ENCODE measurements at regions not wholly inside any gene's neighbourhood (a gene's known extent, or its start where the extent isn't known, plus 50 kb on each side); places are given as distances from the start of the nearest gene placed in this dataset.

DNA sequence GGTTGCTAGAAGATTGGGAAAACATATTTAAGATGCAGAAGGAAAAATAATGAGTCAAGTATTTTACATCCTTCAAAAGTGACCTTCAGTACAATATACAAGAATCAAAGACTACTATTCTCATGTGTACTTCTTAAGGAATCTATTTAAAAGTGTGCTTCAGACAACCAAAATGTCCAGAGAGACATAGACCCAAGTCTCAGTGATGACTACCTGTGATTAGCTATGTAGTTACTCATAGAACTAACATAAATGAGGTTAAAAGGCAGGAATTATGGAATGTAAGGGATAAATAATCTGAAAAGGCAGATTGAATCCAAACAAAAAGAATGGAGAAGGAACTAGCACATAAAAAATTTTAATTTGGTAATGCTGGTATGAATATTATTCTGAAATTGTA lies 634.7 kb upstream of the FAM241A start:
- no peaks in the 10 kb centered on the region for H3K9me3 ChIP-seq (ENCODE audit: insufficient read depth, low read length)
- no peaks in the 10 kb centered on the region for H3K4me1 ChIP-seq (ENCODE audit: insufficient read depth, insufficient read length)
- TF ChIP-seq ZNF274 (IDR thresholded peaks at IDR 0.05; ENCODE audit: low read depth, low read length), result no peak
- no peak for TF ChIP-seq YY1 (IDR thresholded peaks at IDR 0.05; ENCODE audit: insufficient read depth, insufficient read length)
- TF ChIP-seq SUZ12 (IDR thresholded peaks at IDR 0.05; ENCODE audit: extremely low read depth, insufficient read depth, insufficient read length), result no peak
- no peaks in the 10 kb centered on the region for H3K36me3 ChIP-seq (ENCODE audit: insufficient read depth, insufficient read length, low read length)
- no peak overlapping the region for H3K4me3 ChIP-seq (ENCODE audit: insufficient read length, low read depth)
- no peak for DNase-seq (ENCODE audit: low read depth, low spot score)
- no peak overlapping the region for H3K9ac ChIP-seq (ENCODE audit: insufficient read length, low read depth)
- no peaks in the 10 kb centered on the region for H3K27me3 ChIP-seq (ENCODE audit: insufficient read depth, insufficient read length)

DNA sequence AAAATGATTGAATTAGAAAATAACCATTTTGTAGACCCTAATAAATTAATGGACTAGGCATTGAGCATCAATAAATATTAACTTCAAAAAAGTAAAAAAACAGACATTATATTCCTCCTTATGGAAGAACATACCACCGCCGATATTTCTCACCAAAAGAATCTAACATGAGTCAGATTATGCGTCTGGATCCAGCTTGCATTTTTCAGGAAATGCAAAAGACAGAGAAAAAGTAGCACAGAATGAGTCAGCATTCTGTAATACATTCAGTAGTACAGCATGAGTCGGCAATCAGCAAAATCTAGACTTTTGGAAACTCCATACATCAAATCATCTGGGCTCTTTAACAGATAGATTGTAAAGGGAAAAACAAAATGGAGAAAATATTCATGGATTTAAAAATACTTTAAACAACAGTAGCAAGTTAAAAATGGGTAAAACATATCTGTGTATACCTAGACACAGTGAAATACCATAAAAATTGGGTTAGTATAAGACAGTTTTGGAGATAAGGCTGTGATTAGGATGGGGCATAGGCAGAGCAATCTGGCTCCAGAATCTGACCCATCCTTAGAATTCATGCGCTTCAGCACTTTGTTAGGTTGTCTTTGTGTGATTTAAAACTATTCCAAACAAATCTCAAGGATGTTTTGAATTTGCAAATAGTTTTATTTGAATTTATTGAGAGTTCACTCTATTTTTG lies 633.0 kb upstream of the FAM241A start:
- no peak for DNase-seq (ENCODE audit: low read depth, low spot score)
- Histone ChIP-seq H3K36me3 (ENCODE audit: insufficient read depth, insufficient read length, low read length) (no peaks in the 10 kb centered on the region), H3K9me3 (ENCODE audit: insufficient read depth, low read length) (no peaks in the 10 kb centered on the region), H3K27me3 (ENCODE audit: insufficient read depth, insufficient read length) (no peaks in the 10 kb centered on the region), H3K4me3 (ENCODE audit: insufficient read length, low read depth) (no peak overlapping the region), H3K4me1 (ENCODE audit: insufficient read depth, insufficient read length) (no peaks in the 10 kb centered on the region), H3K9ac (ENCODE audit: insufficient read length, low read depth) (no peak overlapping the region)
- no peak for TF ChIP-seq YY1 (IDR thresholded peaks at IDR 0.05; ENCODE audit: insufficient read depth, insufficient read length)
- TF ChIP-seq ZNF274 (IDR thresholded peaks at IDR 0.05; ENCODE audit: low read depth, low read length), result no peak
- no peak for TF ChIP-seq SUZ12 (IDR thresholded peaks at IDR 0.05; ENCODE audit: extremely low read depth, insufficient read depth, insufficient read length)

DNA sequence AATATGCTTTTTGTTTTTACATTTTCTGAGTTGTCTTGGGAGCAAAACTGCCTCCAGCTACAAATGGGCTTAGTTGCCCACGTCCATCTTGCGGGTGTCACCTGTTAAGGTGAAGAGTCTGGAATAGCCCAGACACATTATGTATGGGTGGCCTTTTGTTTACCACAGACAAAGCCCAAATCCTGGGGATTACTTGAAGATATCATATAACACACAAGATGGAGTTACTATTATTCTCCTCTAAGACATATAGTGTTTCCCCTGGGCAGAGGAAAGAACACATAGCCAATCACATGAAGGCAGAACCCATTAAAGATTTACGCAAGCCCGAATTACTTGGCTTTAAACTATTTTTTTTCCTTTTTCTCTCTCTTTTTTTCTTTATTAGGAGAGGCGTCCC lies 625.6 kb upstream of the FAM241A start:
- TF ChIP-seq SUZ12 (IDR thresholded peaks at IDR 0.05; ENCODE audit: extremely low read depth, insufficient read depth, insufficient read length), result no peak
- Histone ChIP-seq H3K9ac (ENCODE audit: insufficient read length, low read depth) (no peak overlapping the region), H3K9me3 (ENCODE audit: insufficient read depth, low read length) (no peaks in the 10 kb centered on the region), H3K4me3 (ENCODE audit: insufficient read length, low read depth) (no peak overlapping the region), H3K36me3 (ENCODE audit: insufficient read depth, insufficient read length, low read length) (no peaks in the 10 kb centered on the region), H3K27me3 (ENCODE audit: insufficient read depth, insufficient read length) (no peaks in the 10 kb centered on the region), H3K4me1 (ENCODE audit: insufficient read depth, insufficient read length) (no peaks in the 10 kb centered on the region)
- no peak for DNase-seq (ENCODE audit: low read depth, low spot score)

DNA sequence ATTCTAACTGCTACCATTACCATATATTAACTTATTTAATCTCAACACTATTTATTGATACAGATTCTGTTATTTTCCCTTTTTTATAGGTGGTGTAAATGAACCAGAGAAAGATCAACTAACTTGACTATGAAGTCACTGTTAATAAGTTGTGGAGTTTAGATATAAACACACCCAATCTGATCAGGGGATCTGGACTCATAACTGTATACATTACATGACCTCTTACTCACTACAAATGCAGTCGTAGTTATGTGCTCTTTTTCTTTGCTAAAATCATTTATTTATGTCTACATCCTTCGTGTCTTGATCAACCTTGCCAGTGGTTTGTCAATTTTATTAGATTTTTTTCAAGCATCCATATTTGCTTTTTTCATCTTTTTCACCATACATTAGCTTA lies 614.8 kb upstream of the FAM241A start:
- Histone ChIP-seq H3K36me3 (ENCODE audit: insufficient read depth, insufficient read length, low read length) (no peaks in the 10 kb centered on the region), H3K4me3 (ENCODE audit: insufficient read length, low read depth) (no peak overlapping the region), H3K27me3 (ENCODE audit: insufficient read depth, insufficient read length) (no peaks in the 10 kb centered on the region), H3K9me3 (ENCODE audit: insufficient read depth, low read length) (no peaks in the 10 kb centered on the region), H3K9ac (ENCODE audit: insufficient read length, low read depth) (no peak overlapping the region), H3K4me1 (ENCODE audit: insufficient read depth, insufficient read length) (no peaks in the 10 kb centered on the region)
- no peak for DNase-seq (ENCODE audit: low read depth, low spot score)
- no peak for TF ChIP-seq SUZ12 (IDR thresholded peaks at IDR 0.05; ENCODE audit: extremely low read depth, insufficient read depth, insufficient read length)
- TF ChIP-seq YY1 (IDR thresholded peaks at IDR 0.05; ENCODE audit: insufficient read depth, insufficient read length), result no peak

DNA sequence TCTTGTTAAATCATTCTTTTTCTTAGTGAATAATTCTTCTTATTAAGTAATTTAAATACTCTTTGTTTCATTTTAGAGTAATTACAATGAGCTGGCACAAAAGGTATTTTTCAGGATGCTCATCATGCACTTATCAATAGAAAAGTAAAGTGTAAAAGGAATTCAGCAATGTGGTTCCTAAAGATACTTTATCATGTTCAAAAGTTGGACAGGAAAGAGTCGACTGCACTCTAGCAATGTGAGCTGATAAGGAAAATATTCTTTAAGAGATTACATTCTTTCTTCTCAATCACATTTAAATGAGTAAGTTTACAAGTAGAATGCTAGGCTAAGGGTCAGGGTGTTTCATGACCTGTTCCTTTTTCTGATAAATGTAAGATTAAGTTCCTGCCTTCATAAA lies 609.5 kb upstream of the FAM241A start:
- TF ChIP-seq SUZ12 (IDR thresholded peaks at IDR 0.05; ENCODE audit: extremely low read depth, insufficient read depth, insufficient read length), result no peak
- no peak for TF ChIP-seq ZNF274 (IDR thresholded peaks at IDR 0.05; ENCODE audit: low read depth, low read length)
- no peak for TF ChIP-seq YY1 (IDR thresholded peaks at IDR 0.05; ENCODE audit: insufficient read depth, insufficient read length)
- DNase-seq (ENCODE audit: low read depth, low spot score), result no peak
- Histone ChIP-seq H3K9me3 (ENCODE audit: insufficient read depth, low read length) (no peaks in the 10 kb centered on the region), H3K4me3 (ENCODE audit: insufficient read length, low read depth) (no peak overlapping the region), H3K4me1 (ENCODE audit: insufficient read depth, insufficient read length) (no peaks in the 10 kb centered on the region), H3K27me3 (ENCODE audit: insufficient read depth, insufficient read length) (no peaks in the 10 kb centered on the region), H3K9ac (ENCODE audit: insufficient read length, low read depth) (no peak overlapping the region), H3K36me3 (ENCODE audit: insufficient read depth, insufficient read length, low read length) (no peaks in the 10 kb centered on the region)

DNA sequence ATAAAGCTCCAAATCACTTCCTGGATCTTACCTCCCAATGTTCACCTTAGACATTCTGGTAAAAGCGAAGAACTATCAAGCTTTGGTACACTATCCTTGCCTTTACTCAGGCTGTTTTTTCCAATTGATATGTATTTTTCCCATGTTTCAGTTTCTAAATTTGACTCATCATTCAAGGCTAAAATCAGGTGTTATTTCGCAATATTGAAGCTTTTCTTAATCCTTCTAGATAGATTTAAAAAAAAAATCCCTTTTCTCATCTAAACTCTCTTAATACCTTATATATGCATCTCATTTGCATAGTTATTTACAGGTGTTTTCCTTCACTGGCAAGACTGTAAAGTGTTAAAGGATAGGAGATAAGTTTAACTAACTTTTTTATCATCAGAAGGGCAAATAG lies 608.1 kb upstream of the FAM241A start:
- Histone ChIP-seq H3K36me3 (ENCODE audit: insufficient read depth, insufficient read length, low read length) (no peaks in the 10 kb centered on the region), H3K9ac (ENCODE audit: insufficient read length, low read depth) (no peak overlapping the region), H3K9me3 (ENCODE audit: insufficient read depth, low read length) (no peaks in the 10 kb centered on the region), H3K27me3 (ENCODE audit: insufficient read depth, insufficient read length) (no peaks in the 10 kb centered on the region), H3K4me1 (ENCODE audit: insufficient read depth, insufficient read length) (no peaks in the 10 kb centered on the region), H3K4me3 (ENCODE audit: insufficient read length, low read depth) (no peak overlapping the region)
- no peak for DNase-seq (ENCODE audit: low read depth, low spot score)
- no peak for TF ChIP-seq SUZ12 (IDR thresholded peaks at IDR 0.05; ENCODE audit: extremely low read depth, insufficient read depth, insufficient read length)
- no peak for TF ChIP-seq YY1 (IDR thresholded peaks at IDR 0.05; ENCODE audit: insufficient read depth, insufficient read length)
- TF ChIP-seq ZNF274 (IDR thresholded peaks at IDR 0.05; ENCODE audit: low read depth, low read length), result no peak

DNA sequence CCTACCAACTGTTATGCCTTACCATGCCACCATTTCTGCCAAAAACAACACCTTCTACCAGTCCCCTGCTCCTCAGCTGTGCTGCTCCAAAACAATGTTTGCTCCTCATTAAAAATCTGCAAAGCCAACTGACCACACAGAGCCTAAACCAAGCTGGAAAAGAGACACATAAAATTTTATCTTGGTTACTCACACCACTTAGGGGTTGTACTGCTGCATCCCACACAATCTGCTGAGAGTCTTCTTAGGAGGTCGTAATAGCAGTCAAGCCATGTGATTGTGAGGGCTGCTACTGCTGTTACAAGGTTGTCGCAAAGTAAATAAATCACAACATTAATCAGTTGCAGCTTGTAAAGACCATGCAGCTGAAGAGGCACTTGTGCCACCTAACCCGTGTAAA lies 607.4 kb upstream of the FAM241A start:
- Histone ChIP-seq H3K4me3 (ENCODE audit: insufficient read length, low read depth) (no peak overlapping the region), H3K27me3 (ENCODE audit: insufficient read depth, insufficient read length) (no peaks in the 10 kb centered on the region), H3K9ac (ENCODE audit: insufficient read length, low read depth) (no peak overlapping the region), H3K4me1 (ENCODE audit: insufficient read depth, insufficient read length) (no peaks in the 10 kb centered on the region), H3K36me3 (ENCODE audit: insufficient read depth, insufficient read length, low read length) (no peaks in the 10 kb centered on the region), H3K9me3 (ENCODE audit: insufficient read depth, low read length) (no peaks in the 10 kb centered on the region)
- no peak for DNase-seq (ENCODE audit: low read depth, low spot score)
- TF ChIP-seq SUZ12 (IDR thresholded peaks at IDR 0.05; ENCODE audit: extremely low read depth, insufficient read depth, insufficient read length), result no peak
- TF ChIP-seq YY1 (IDR thresholded peaks at IDR 0.05; ENCODE audit: insufficient read depth, insufficient read length), result no peak
- TF ChIP-seq ZNF274 (IDR thresholded peaks at IDR 0.05; ENCODE audit: low read depth, low read length), result no peak

Data from NT2/D1 (cell line).